HFFc6 (cell line): ENCODE measurements at regions not wholly inside any gene's neighbourhood (a gene's known extent, or its start where the extent isn't known, plus 50 kb on each side); places are given as distances from the start of the nearest gene placed in this dataset.

Experiments used
- DNase-seq: peaks from one replicate; pipeline ENCODE4 v3.0.0-alpha.2; 2018
- H3K27ac Mint-ChIP-seq: 2 replicates; pipeline ENCODE4 v1.8.0; 2020; ENCODE audit warnings: mild to moderate bottlenecking, mixed read lengths
- H3K27me3 Mint-ChIP-seq: 2 replicates; pipeline ENCODE4 v1.8.0; 2021; ENCODE audit warnings: mild to moderate bottlenecking, moderate library complexity, mixed read lengths; ENCODE audit not compliant: insufficient read depth
- H3K36me3 Mint-ChIP-seq: 2 replicates; pipeline ENCODE4 v1.8.0; 2021; ENCODE audit warnings: low read depth, mixed read lengths
- H3K4me1 Mint-ChIP-seq: 2 replicates; pipeline ENCODE4 v1.8.0; 2020; ENCODE audit warnings: low read depth, mixed read lengths
- H3K4me3 Mint-ChIP-seq: 2 replicates; pipeline ENCODE4 v1.8.0; 2020; ENCODE audit warnings: mild to moderate bottlenecking, moderate library complexity, mixed read lengths
- H3K9me3 Mint-ChIP-seq: 2 replicates; pipeline ENCODE4 v1.8.0; 2020; ENCODE audit warnings: mild to moderate bottlenecking, mixed read lengths
- TF ChIP-seq, protein P1 (sequence below): fragments of 200-600 bp; sonication (generic); IDR thresholded peaks from 2 replicates; pipeline ENCODE4 v1.5.0; 2021; ENCODE audit warnings: antibody characterized with exemption, mild to moderate bottlenecking

DNA sequence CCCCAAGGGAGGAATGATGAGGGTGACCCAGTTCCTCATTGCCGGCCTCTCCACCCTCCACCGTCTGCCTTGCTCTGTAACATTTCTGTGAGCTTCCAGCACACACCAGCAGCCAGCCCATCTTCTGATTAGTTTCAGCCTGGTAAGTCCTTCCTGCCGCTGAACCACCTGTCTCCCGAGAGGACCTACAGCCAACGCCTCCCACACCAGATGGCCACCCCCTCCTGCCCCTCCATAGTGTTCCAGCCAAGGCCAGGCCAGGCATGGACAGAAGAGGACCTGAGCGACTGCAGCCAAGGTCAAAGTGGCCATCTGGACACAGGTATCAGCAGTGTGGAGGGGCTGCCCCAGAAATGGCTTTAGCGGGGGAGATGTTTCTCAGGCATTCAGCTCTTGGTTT, 170.7 kb upstream of the CTBP2 start:
- H3K36me3 Mint-ChIP-seq: no peaks in the 10 kb centered on the region
- TF ChIP-seq, protein P1, sequence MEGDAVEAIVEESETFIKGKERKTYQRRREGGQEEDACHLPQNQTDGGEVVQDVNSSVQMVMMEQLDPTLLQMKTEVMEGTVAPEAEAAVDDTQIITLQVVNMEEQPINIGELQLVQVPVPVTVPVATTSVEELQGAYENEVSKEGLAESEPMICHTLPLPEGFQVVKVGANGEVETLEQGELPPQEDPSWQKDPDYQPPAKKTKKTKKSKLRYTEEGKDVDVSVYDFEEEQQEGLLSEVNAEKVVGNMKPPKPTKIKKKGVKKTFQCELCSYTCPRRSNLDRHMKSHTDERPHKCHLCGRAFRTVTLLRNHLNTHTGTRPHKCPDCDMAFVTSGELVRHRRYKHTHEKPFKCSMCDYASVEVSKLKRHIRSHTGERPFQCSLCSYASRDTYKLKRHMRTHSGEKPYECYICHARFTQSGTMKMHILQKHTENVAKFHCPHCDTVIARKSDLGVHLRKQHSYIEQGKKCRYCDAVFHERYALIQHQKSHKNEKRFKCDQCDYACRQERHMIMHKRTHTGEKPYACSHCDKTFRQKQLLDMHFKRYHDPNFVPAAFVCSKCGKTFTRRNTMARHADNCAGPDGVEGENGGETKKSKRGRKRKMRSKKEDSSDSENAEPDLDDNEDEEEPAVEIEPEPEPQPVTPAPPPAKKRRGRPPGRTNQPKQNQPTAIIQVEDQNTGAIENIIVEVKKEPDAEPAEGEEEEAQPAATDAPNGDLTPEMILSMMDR: no peak
- peaks cover 22% of the 10 kb centered on the region for H3K27me3 Mint-ChIP-seq
- H3K27ac Mint-ChIP-seq: no peak overlapping the region
- no peaks in the 10 kb centered on the region for H3K4me1 Mint-ChIP-seq
- no peaks in the 10 kb centered on the region; the same call in 1 of the 2 replicates for H3K9me3 Mint-ChIP-seq
- H3K4me3 Mint-ChIP-seq: no peak overlapping the region
- DNase-seq: no peak

DNA sequence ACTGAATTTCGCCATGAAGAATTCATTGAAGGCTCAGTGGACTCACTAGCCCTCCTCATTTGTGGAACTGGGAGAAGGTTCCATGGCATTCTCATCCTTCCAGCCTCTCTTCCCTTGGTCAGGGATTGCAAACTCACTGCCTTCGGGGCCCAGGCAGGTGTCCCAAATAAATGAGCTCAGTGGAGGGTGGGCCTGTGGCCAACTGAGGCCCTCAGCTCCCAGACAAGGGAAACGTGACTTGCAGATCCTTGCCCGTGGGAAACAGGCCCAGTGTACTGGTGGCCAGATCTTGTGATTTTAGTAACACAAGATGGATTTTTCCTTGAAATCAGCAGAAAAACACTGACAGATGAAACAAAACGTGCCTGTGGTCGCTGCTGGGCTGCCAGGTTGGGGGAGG, 168.7 kb upstream of the CTBP2 start:
- H3K4me3 Mint-ChIP-seq: no peak overlapping the region
- H3K36me3 Mint-ChIP-seq: no peaks in the 10 kb centered on the region
- no peaks in the 10 kb centered on the region for H3K4me1 Mint-ChIP-seq
- no peaks in the 10 kb centered on the region; the same call in 1 of the 2 replicates for H3K9me3 Mint-ChIP-seq
- peaks cover 21% of the 10 kb centered on the region for H3K27me3 Mint-ChIP-seq
- no peak overlapping the region for H3K27ac Mint-ChIP-seq
- DNase-seq: no peak
- TF ChIP-seq, protein P1: no peak

DNA sequence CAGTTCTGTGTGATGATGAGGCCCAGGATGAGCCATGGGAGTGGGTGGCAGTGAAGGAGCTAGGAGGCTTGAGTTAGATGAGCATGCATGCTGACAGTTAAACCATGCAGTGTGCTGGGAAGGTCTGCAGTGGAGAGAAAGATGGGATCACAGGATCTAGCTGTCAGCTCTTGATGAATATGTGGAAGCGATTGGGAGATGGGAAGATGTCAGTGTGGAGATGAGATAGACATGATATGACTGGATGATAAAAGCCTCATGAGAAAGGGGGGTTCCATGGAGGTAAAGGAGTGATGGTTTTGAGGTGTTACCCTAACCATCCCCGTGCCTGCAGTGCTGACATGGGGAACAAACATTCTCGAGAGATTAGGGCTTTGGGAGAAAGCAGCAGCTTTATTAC, 165.0 kb upstream of the CTBP2 start:
- H3K9me3 Mint-ChIP-seq: peaks cover 9% of the 10 kb centered on the region; the same call in 1 of the 2 replicates
- H3K27me3 Mint-ChIP-seq: peaks cover 25% of the 10 kb centered on the region
- TF ChIP-seq, protein P1: no peak
- no peaks in the 10 kb centered on the region; the same call in 1 of the 2 replicates for H3K36me3 Mint-ChIP-seq
- DNase-seq: no peak
- H3K4me3 Mint-ChIP-seq: no peak overlapping the region
- H3K4me1 Mint-ChIP-seq: no peaks in the 10 kb centered on the region
- no peak overlapping the region for H3K27ac Mint-ChIP-seq

DNA sequence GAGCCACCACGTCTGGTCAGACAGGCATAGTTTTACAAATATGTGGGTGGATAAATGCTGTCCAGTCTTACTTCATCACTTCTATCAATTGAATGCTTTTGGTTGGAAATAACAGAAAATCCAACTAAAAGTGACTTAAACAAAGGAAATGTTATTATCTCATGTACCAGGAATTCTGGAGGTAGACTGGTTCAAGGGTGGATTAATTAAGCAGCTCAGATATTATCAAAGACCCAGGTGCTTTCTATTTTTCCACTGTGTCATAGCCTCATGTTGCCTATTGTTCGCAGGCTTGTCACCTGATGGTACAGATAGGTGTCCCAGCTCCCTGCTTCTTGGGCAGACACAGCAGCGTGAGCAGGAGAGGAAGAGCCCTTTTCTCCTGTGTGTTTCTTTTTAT, 156.1 kb upstream of the CTBP2 start:
- Mint-ChIP-seq H3K36me3 (no peaks in the 10 kb centered on the region), H3K9me3 (no peaks in the 10 kb centered on the region), H3K4me3 (no peak overlapping the region), H3K27me3 (peaks cover 2% of the 10 kb centered on the region), H3K27ac (no peak overlapping the region), H3K4me1 (no peaks in the 10 kb centered on the region)
- DNase-seq: no peak
- TF ChIP-seq, protein P1: no peak

DNA sequence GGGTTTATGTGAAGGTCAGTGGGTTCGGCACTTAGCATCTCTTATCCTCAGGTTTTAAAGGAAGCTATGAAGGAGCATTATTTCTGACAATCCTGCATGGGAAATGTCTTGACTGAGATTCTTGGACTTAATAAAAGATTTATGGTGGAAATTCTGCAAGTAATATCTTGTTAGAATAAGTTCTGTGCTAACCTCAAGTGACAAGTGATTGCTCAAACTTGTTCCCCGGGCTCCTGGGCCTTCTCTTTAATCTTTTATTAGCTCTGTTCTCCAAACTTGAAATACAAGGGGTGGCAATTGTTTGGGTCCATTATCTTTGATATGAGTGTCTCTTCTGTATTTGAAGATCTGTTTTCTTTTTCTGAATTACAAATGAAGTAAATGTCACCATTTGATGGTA, 140.6 kb upstream of the CTBP2 start:
- no peaks in the 10 kb centered on the region for H3K9me3 Mint-ChIP-seq
- TF ChIP-seq, protein P1: no peak

DNA sequence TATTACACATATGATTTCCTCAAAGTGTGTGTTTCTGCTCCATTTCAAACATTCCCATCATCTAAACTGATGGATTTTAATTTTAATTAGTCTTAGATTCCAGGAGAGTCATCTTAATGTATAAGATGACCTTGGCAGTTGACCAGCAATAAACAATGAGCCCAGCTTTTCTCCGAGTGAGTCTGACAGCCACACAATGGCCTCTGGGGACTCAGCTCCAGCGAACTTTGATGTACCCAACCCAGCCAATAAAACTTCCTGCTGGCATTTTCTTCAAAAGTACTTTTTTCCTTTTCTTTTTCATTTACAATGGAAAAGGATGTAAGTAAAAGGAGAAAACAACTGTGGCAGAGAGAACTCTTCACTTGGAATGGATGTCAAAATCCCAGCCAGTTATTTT, 139.1 kb upstream of the CTBP2 start:
- DNase-seq: no peak
- no peaks in the 10 kb centered on the region for H3K4me1 Mint-ChIP-seq
- H3K27me3 Mint-ChIP-seq: peaks cover 18% of the 10 kb centered on the region
- no peaks in the 10 kb centered on the region for H3K9me3 Mint-ChIP-seq
- no peak overlapping the region for H3K4me3 Mint-ChIP-seq
- H3K36me3 Mint-ChIP-seq: no peaks in the 10 kb centered on the region
- no peak overlapping the region for H3K27ac Mint-ChIP-seq
- TF ChIP-seq, protein P1: no peak

More for the DNA sequence above, 140.6 kb upstream of the CTBP2 start:
- Mint-ChIP-seq H3K27me3 (peaks cover 17% of the 10 kb centered on the region), H3K36me3 (no peaks in the 10 kb centered on the region), H3K27ac (no peak overlapping the region), H3K4me3 (no peak overlapping the region), H3K4me1 (no peaks in the 10 kb centered on the region)
- no peak for DNase-seq
